MG63 (cell line): ENCODE measurements at regions not wholly inside any gene's neighbourhood (a gene's known extent, or its start where the extent isn't known, plus 50 kb on each side); places are given as distances from the start of the nearest gene placed in this dataset.

Experiments used
- DNase-seq: peaks from one replicate; pipeline ENCODE4 v3.0.0-alpha.2; 2020
- H3K27me3 ChIP-seq: fragments of 250-450 bp; sonication (Bioruptor Pico); 2 replicates; pipeline ENCODE4 v1.5.1; 2020; ENCODE audit warnings: mild to moderate bottlenecking, moderate library complexity
- H3K36me3 ChIP-seq: fragments of 250-450 bp; sonication (Bioruptor Pico); 2 replicates; pipeline ENCODE4 v1.5.1; 2020; ENCODE audit warnings: mild to moderate bottlenecking, moderate library complexity
- H3K4me3 ChIP-seq: fragments of 250-450 bp; sonication (Bioruptor Pico); 2 replicates; pipeline ENCODE4 v1.5.1; 2020; ENCODE audit warnings: mild to moderate bottlenecking, moderate library complexity
- H3K9me3 ChIP-seq: fragments of 250-450 bp; sonication (Bioruptor Pico); 2 replicates; pipeline ENCODE4 v1.5.1; 2020; ENCODE audit warnings: mild to moderate bottlenecking, moderate library complexity

- H3K27me3 ChIP-seq, result peaks cover 7% of the 10 kb centered on the region; the same call in 1 of the 2 replicates
- H3K36me3 ChIP-seq, result no peaks in the 10 kb centered on the region
- no peaks in the 10 kb centered on the region for H3K9me3 ChIP-seq
- H3K4me3 ChIP-seq, result no peak overlapping the region
- no peak for DNase-seq
These were observed 230.2 kb upstream of the IGF1R start for GRCh38 chr15:98418122-98418521.

GRCh38 chr15:98419173-98419780 lies 229.1 kb upstream of the IGF1R start:
- Histone ChIP-seq H3K9me3 (no peaks in the 10 kb centered on the region), H3K36me3 (no peaks in the 10 kb centered on the region), H3K4me3 (no peak overlapping the region), H3K27me3 (peaks cover 7% of the 10 kb centered on the region; the same call in 1 of the 2 replicates)
- no peak for DNase-seq

GRCh38 chr15:98420837-98421236 lies 227.5 kb upstream of the IGF1R start:
- H3K36me3 ChIP-seq, result no peaks in the 10 kb centered on the region
- DNase-seq, result no peak
- peaks cover 10% of the 10 kb centered on the region; the same call in 1 of the 2 replicates for H3K27me3 ChIP-seq
- no peaks in the 10 kb centered on the region for H3K9me3 ChIP-seq
- H3K4me3 ChIP-seq, result no peak overlapping the region

- H3K36me3 ChIP-seq, result no peaks in the 10 kb centered on the region
- peak; percentile 59 for DNase-seq
- H3K4me3 ChIP-seq, result no peak overlapping the region
- peaks cover 16% of the 10 kb centered on the region; the same call in 1 of the 2 replicates for H3K27me3 ChIP-seq
- no peaks in the 10 kb centered on the region for H3K9me3 ChIP-seq
These were observed 226.8 kb upstream of the IGF1R start for GRCh38 chr15:98421419-98422129.

- DNase-seq, result no peak
- Histone ChIP-seq H3K9me3 (no peaks in the 10 kb centered on the region), H3K4me3 (no peak overlapping the region), H3K36me3 (no peaks in the 10 kb centered on the region), H3K27me3 (peaks cover 17% of the 10 kb centered on the region)
These were observed 226.2 kb upstream of the IGF1R start for GRCh38 chr15:98422130-98422478.

GRCh38 chr15:98425173-98425572 lies 223.2 kb upstream of the IGF1R start:
- DNase-seq, result no peak
- Histone ChIP-seq H3K27me3 (peaks cover 23% of the 10 kb centered on the region), H3K36me3 (no peaks in the 10 kb centered on the region), H3K4me3 (no peak overlapping the region), H3K9me3 (no peaks in the 10 kb centered on the region)

GRCh38 chr15:98427321-98427720 lies 221.0 kb upstream of the IGF1R start:
- H3K27me3 ChIP-seq, result peaks cover 16% of the 10 kb centered on the region

GRCh38 chr15:98428253-98428989 lies 219.9 kb upstream of the IGF1R start:
- Histone ChIP-seq H3K27me3 (peaks cover 15% of the 10 kb centered on the region), H3K4me3 (peak overlapping the region; percentile 53), H3K36me3 (no peaks in the 10 kb centered on the region), H3K9me3 (peaks cover 8% of the 10 kb centered on the region)
- peak; percentile 73 for DNase-seq

More at GRCh38 chr15:98427321-98427720, 221.0 kb upstream of the IGF1R start:
- no peak overlapping the region for H3K4me3 ChIP-seq
- no peak for DNase-seq
- no peaks in the 10 kb centered on the region for H3K36me3 ChIP-seq
- H3K9me3 ChIP-seq, result peaks cover 4% of the 10 kb centered on the region

GRCh38 chr15:98431171-98431570 lies 217.2 kb upstream of the IGF1R start:
- Histone ChIP-seq H3K9me3 (peaks cover 8% of the 10 kb centered on the region), H3K4me3 (no peak overlapping the region), H3K27me3 (peaks cover 10% of the 10 kb centered on the region), H3K36me3 (no peaks in the 10 kb centered on the region)
- DNase-seq, result no peak

GRCh38 chr15:98433346-98433745 lies 215.0 kb upstream of the IGF1R start:
- peak; percentile 73 for DNase-seq
- H3K27me3 ChIP-seq, result no peaks in the 10 kb centered on the region
- H3K36me3 ChIP-seq, result no peaks in the 10 kb centered on the region
- H3K4me3 ChIP-seq, result no peak overlapping the region
- peaks cover 8% of the 10 kb centered on the region for H3K9me3 ChIP-seq

- no peaks in the 10 kb centered on the region for H3K27me3 ChIP-seq
- H3K36me3 ChIP-seq, result no peaks in the 10 kb centered on the region
- H3K4me3 ChIP-seq, result no peak overlapping the region
- peaks cover 8% of the 10 kb centered on the region for H3K9me3 ChIP-seq
- peak; percentile 25 for DNase-seq
These were observed 214.5 kb upstream of the IGF1R start for GRCh38 chr15:98433856-98434255.

- H3K9me3 ChIP-seq, result peaks cover under 1% of the 10 kb centered on the region; the same call in 1 of the 2 replicates
- H3K4me3 ChIP-seq, result no peak overlapping the region
- DNase-seq, result no peak
- no peaks in the 10 kb centered on the region for H3K27me3 ChIP-seq
- no peaks in the 10 kb centered on the region for H3K36me3 ChIP-seq
These were observed 210.6 kb upstream of the IGF1R start for GRCh38 chr15:98437752-98438151.

GRCh38 chr15:98438326-98438725 lies 210.0 kb upstream of the IGF1R start:
- H3K4me3 ChIP-seq, result no peak overlapping the region
- no peak for DNase-seq
- no peaks in the 10 kb centered on the region for H3K9me3 ChIP-seq
- H3K36me3 ChIP-seq, result no peaks in the 10 kb centered on the region
- no peaks in the 10 kb centered on the region for H3K27me3 ChIP-seq

- H3K36me3 ChIP-seq, result no peaks in the 10 kb centered on the region
These were observed 209.4 kb upstream of the IGF1R start for GRCh38 chr15:98438907-98439306.

GRCh38 chr15:98439523-98439942 lies 208.8 kb upstream of the IGF1R start:
- Histone ChIP-seq H3K27me3 (no peaks in the 10 kb centered on the region), H3K4me3 (no peak overlapping the region), H3K9me3 (no peaks in the 10 kb centered on the region), H3K36me3 (no peaks in the 10 kb centered on the region)
- DNase-seq, result no peak

More at GRCh38 chr15:98438907-98439306, 209.4 kb upstream of the IGF1R start:
- Histone ChIP-seq H3K9me3 (no peaks in the 10 kb centered on the region), H3K27me3 (no peaks in the 10 kb centered on the region), H3K4me3 (no peak overlapping the region)
- DNase-seq, result no peak

- Histone ChIP-seq H3K27me3 (no peaks in the 10 kb centered on the region), H3K36me3 (no peaks in the 10 kb centered on the region), H3K4me3 (no peak overlapping the region), H3K9me3 (no peaks in the 10 kb centered on the region)
- DNase-seq, result no peak
These were observed 207.4 kb upstream of the IGF1R start for GRCh38 chr15:98440917-98441316.

GRCh38 chr15:98441599-98441998 lies 206.7 kb upstream of the IGF1R start:
- H3K27me3 ChIP-seq, result no peaks in the 10 kb centered on the region
- DNase-seq, result no peak
- no peaks in the 10 kb centered on the region for H3K36me3 ChIP-seq
- H3K9me3 ChIP-seq, result no peaks in the 10 kb centered on the region
- H3K4me3 ChIP-seq, result no peak overlapping the region
